ENCODE measurements at regions not wholly inside any gene's neighbourhood (a gene's known extent, or its start where the extent isn't known, plus 50 kb on each side); places are given as distances from the start of the nearest gene placed in this dataset.

GRCh38 chr7:67825356-67825755, 828.7 kb downstream of the TYW1 start:
- no peaks in the 10 kb centered on the region for H3K36me3 ChIP-seq (ENCODE audit: control insufficient read depth, insufficient read depth, low read length)
- H3K9ac ChIP-seq (ENCODE audit: low read length) = no peak overlapping the region
- no peak overlapping the region for H3K56ac ChIP-seq (ENCODE audit: low read length)
- H3K79me1 ChIP-seq (ENCODE audit: low read length) = no peaks in the 10 kb centered on the region
- WGBS (ENCODE audit: extremely low coverage, insufficient coverage, low lambda C conversion rate) = no CpG with 5 or more reads among the region's 1 CpG
- no peaks in the 10 kb centered on the region for H3K27me3 ChIP-seq (ENCODE audit: insufficient read depth, low read length, poor library complexity)
- no peak overlapping the region for H4K5ac ChIP-seq (ENCODE audit: low read length)
- H3K23ac ChIP-seq (ENCODE audit: low read length) = no peak overlapping the region
- H2AK5ac ChIP-seq (ENCODE audit: low read length) = no peak overlapping the region
- no peak overlapping the region for H2BK15ac ChIP-seq (replicated peaks; ENCODE audit: low read depth)
- no peaks in the 10 kb centered on the region for H3K79me2 ChIP-seq (ENCODE audit: control insufficient read depth, insufficient read depth, low read length)
- no peak overlapping the region for H3K4me3 ChIP-seq (ENCODE audit: low read length)
- no peak for DNase-seq
- H4K8ac ChIP-seq (ENCODE audit: low read depth, low read length) = no peak overlapping the region
- no peak overlapping the region for H3K4me2 ChIP-seq (ENCODE audit: low read length)
- no peak overlapping the region for H3K18ac ChIP-seq (ENCODE audit: low read length)
- no peak overlapping the region for H3K27ac ChIP-seq (ENCODE audit: low read depth, low read length)
- H2BK5ac ChIP-seq (ENCODE audit: low read length) = no peak overlapping the region
- no peak overlapping the region for H2BK120ac ChIP-seq (ENCODE audit: low read depth, low read length)
- H3K4ac ChIP-seq (ENCODE audit: low read depth, low read length) = no peak overlapping the region
- H3K4me1 ChIP-seq (ENCODE audit: control insufficient read depth, low read depth, low read length) = no peaks in the 10 kb centered on the region

GRCh38 chr7:67841896-67842295, 845.3 kb downstream of the TYW1 start:
- H3K4me3 ChIP-seq (ENCODE audit: low read length) = no peak overlapping the region
- no peak overlapping the region for H4K5ac ChIP-seq (ENCODE audit: low read length)
- H4K8ac ChIP-seq (ENCODE audit: low read depth, low read length) = no peak overlapping the region
- H3K27me3 ChIP-seq (ENCODE audit: insufficient read depth, low read length, poor library complexity) = no peaks in the 10 kb centered on the region
- no peaks in the 10 kb centered on the region for H3K79me1 ChIP-seq (ENCODE audit: low read length)
- H3K9ac ChIP-seq (ENCODE audit: low read length) = no peak overlapping the region
- H2BK15ac ChIP-seq (replicated peaks; ENCODE audit: low read depth) = no peak overlapping the region
- no peak overlapping the region for H3K4ac ChIP-seq (ENCODE audit: low read depth, low read length)
- no peak overlapping the region for H3K23ac ChIP-seq (ENCODE audit: low read length)
- no peak overlapping the region for H3K27ac ChIP-seq (ENCODE audit: low read depth, low read length)
- H3K36me3 ChIP-seq (ENCODE audit: control insufficient read depth, insufficient read depth, low read length) = no peaks in the 10 kb centered on the region
- H2AK5ac ChIP-seq (ENCODE audit: low read length) = no peak overlapping the region
- no peaks in the 10 kb centered on the region for H3K79me2 ChIP-seq (ENCODE audit: control insufficient read depth, insufficient read depth, low read length)
- peaks cover 4% of the 10 kb centered on the region for H3K4me1 ChIP-seq (ENCODE audit: control insufficient read depth, low read depth, low read length)
- H2BK120ac ChIP-seq (ENCODE audit: low read depth, low read length) = no peak overlapping the region
- H3K18ac ChIP-seq (ENCODE audit: low read length) = no peak overlapping the region
- H3K56ac ChIP-seq (ENCODE audit: low read length) = no peak overlapping the region
- no peak for DNase-seq
- no CpG with 5 or more reads among the region's 4 CpGs for WGBS (ENCODE audit: extremely low coverage, insufficient coverage, low lambda C conversion rate)
- H2BK5ac ChIP-seq (ENCODE audit: low read length) = no peak overlapping the region
- no peak overlapping the region for H3K4me2 ChIP-seq (ENCODE audit: low read length)

GRCh38 chr7:67842571-67842970, 845.9 kb downstream of the TYW1 start:
- H4K5ac ChIP-seq (ENCODE audit: low read length) = no peak overlapping the region
- H4K8ac ChIP-seq (ENCODE audit: low read depth, low read length) = no peak overlapping the region
- no peak overlapping the region for H3K4me3 ChIP-seq (ENCODE audit: low read length)
- no peak overlapping the region for H2BK15ac ChIP-seq (replicated peaks; ENCODE audit: low read depth)
- H3K79me2 ChIP-seq (ENCODE audit: control insufficient read depth, insufficient read depth, low read length) = no peaks in the 10 kb centered on the region
- peaks cover 4% of the 10 kb centered on the region for H3K4me1 ChIP-seq (ENCODE audit: control insufficient read depth, low read depth, low read length)
- no peaks in the 10 kb centered on the region for H3K27me3 ChIP-seq (ENCODE audit: insufficient read depth, low read length, poor library complexity)
- no CpG with 5 or more reads among the region's 4 CpGs for WGBS (ENCODE audit: extremely low coverage, insufficient coverage, low lambda C conversion rate)
- peak overlapping the region; percentile 60 for H3K56ac ChIP-seq (ENCODE audit: low read length)
- no peak overlapping the region for H3K4me2 ChIP-seq (ENCODE audit: low read length)
- H3K4ac ChIP-seq (ENCODE audit: low read depth, low read length) = no peak overlapping the region
- no peak overlapping the region for H3K18ac ChIP-seq (ENCODE audit: low read length)
- no peak overlapping the region for H3K27ac ChIP-seq (ENCODE audit: low read depth, low read length)
- H2BK5ac ChIP-seq (ENCODE audit: low read length) = no peak overlapping the region
- H2BK120ac ChIP-seq (ENCODE audit: low read depth, low read length) = no peak overlapping the region
- H3K36me3 ChIP-seq (ENCODE audit: control insufficient read depth, insufficient read depth, low read length) = no peaks in the 10 kb centered on the region
- no peak overlapping the region for H3K23ac ChIP-seq (ENCODE audit: low read length)
- H3K79me1 ChIP-seq (ENCODE audit: low read length) = no peaks in the 10 kb centered on the region
- no peak overlapping the region for H2AK5ac ChIP-seq (ENCODE audit: low read length)
- H3K9ac ChIP-seq (ENCODE audit: low read length) = no peak overlapping the region
- DNase-seq = no peak

GRCh38 chr7:67843001-67843565, 846.5 kb downstream of the TYW1 start:
- no peaks in the 10 kb centered on the region for H3K79me2 ChIP-seq (ENCODE audit: control insufficient read depth, insufficient read depth, low read length)
- no peak overlapping the region for H3K18ac ChIP-seq (ENCODE audit: low read length)
- H2BK15ac ChIP-seq (replicated peaks; ENCODE audit: low read depth) = no peak overlapping the region
- H2BK120ac ChIP-seq (ENCODE audit: low read depth, low read length) = no peak overlapping the region
- no peak overlapping the region for H3K27ac ChIP-seq (ENCODE audit: low read depth, low read length)
- H3K27me3 ChIP-seq (ENCODE audit: insufficient read depth, low read length, poor library complexity) = no peaks in the 10 kb centered on the region
- H3K23ac ChIP-seq (ENCODE audit: low read length) = no peak overlapping the region
- no peak overlapping the region for H3K9ac ChIP-seq (ENCODE audit: low read length)
- no peak overlapping the region for H3K4me2 ChIP-seq (ENCODE audit: low read length)
- no peak overlapping the region for H4K5ac ChIP-seq (ENCODE audit: low read length)
- H2BK5ac ChIP-seq (ENCODE audit: low read length) = no peak overlapping the region
- DNase-seq = peak; percentile 4
- H3K36me3 ChIP-seq (ENCODE audit: control insufficient read depth, insufficient read depth, low read length) = no peaks in the 10 kb centered on the region
- no peak overlapping the region for H3K4me3 ChIP-seq (ENCODE audit: low read length)
- no peak overlapping the region for H3K4ac ChIP-seq (ENCODE audit: low read depth, low read length)
- H4K8ac ChIP-seq (ENCODE audit: low read depth, low read length) = no peak overlapping the region
- H3K79me1 ChIP-seq (ENCODE audit: low read length) = no peaks in the 10 kb centered on the region
- H3K56ac ChIP-seq (ENCODE audit: low read length) = no peak overlapping the region
- no CpG with 5 or more reads among the region's 6 CpGs for WGBS (ENCODE audit: extremely low coverage, insufficient coverage, low lambda C conversion rate)
- H2AK5ac ChIP-seq (ENCODE audit: low read length) = no peak overlapping the region
- H3K4me1 ChIP-seq (ENCODE audit: control insufficient read depth, low read depth, low read length) = peaks cover 4% of the 10 kb centered on the region

GRCh38 chr7:67843615-67844014, 847.0 kb downstream of the TYW1 start:
- DNase-seq = peak; percentile 62
- Histone ChIP-seq H3K27ac (ENCODE audit: low read depth, low read length) (no peak overlapping the region), H3K4me3 (ENCODE audit: low read length) (no peak overlapping the region), H3K27me3 (ENCODE audit: insufficient read depth, low read length, poor library complexity) (no peaks in the 10 kb centered on the region), H2BK5ac (ENCODE audit: low read length) (no peak overlapping the region), H2AK5ac (ENCODE audit: low read length) (no peak overlapping the region), H3K4me2 (ENCODE audit: low read length) (no peak overlapping the region), H4K5ac (ENCODE audit: low read length) (no peak overlapping the region), H3K23ac (ENCODE audit: low read length) (no peak overlapping the region), H3K18ac (ENCODE audit: low read length) (no peak overlapping the region), H3K79me2 (ENCODE audit: control insufficient read depth, insufficient read depth, low read length) (no peaks in the 10 kb centered on the region), H3K56ac (ENCODE audit: low read length) (no peak overlapping the region), H3K79me1 (ENCODE audit: low read length) (no peaks in the 10 kb centered on the region), H2BK120ac (ENCODE audit: low read depth, low read length) (no peak overlapping the region), H3K4ac (ENCODE audit: low read depth, low read length) (no peak overlapping the region), H2BK15ac (replicated peaks; ENCODE audit: low read depth) (no peak overlapping the region), H4K8ac (ENCODE audit: low read depth, low read length) (no peak overlapping the region), H3K9ac (ENCODE audit: low read length) (no peak overlapping the region), H3K4me1 (ENCODE audit: control insufficient read depth, low read depth, low read length) (peaks cover 4% of the 10 kb centered on the region), H3K36me3 (ENCODE audit: control insufficient read depth, insufficient read depth, low read length) (no peaks in the 10 kb centered on the region)
- WGBS (ENCODE audit: extremely low coverage, insufficient coverage, low lambda C conversion rate) = no CpG with 5 or more reads among the region's 4 CpGs

- WGBS (ENCODE audit: extremely low coverage, insufficient coverage, low lambda C conversion rate) = no CpG with 5 or more reads among the region's 11 CpGs
- Histone ChIP-seq H2BK15ac (replicated peaks; ENCODE audit: low read depth) (no peak overlapping the region), H2AK5ac (ENCODE audit: low read length) (no peak overlapping the region)
Measured at GRCh38 chr7:67847092-67847787, 850.6 kb downstream of the TYW1 start.

More at GRCh38 chr7:67847092-67847787, 850.6 kb downstream of the TYW1 start:
- Histone ChIP-seq H3K4me3 (ENCODE audit: low read length) (no peak overlapping the region), H3K79me1 (ENCODE audit: low read length) (no peaks in the 10 kb centered on the region), H3K18ac (ENCODE audit: low read length) (no peak overlapping the region), H3K27me3 (ENCODE audit: insufficient read depth, low read length, poor library complexity) (no peaks in the 10 kb centered on the region), H2BK5ac (ENCODE audit: low read length) (no peak overlapping the region), H3K27ac (ENCODE audit: low read depth, low read length) (no peak overlapping the region), H4K5ac (ENCODE audit: low read length) (no peak overlapping the region), H2BK120ac (ENCODE audit: low read depth, low read length) (no peak overlapping the region), H3K79me2 (ENCODE audit: control insufficient read depth, insufficient read depth, low read length) (no peaks in the 10 kb centered on the region), H3K4ac (ENCODE audit: low read depth, low read length) (no peak overlapping the region), H3K9ac (ENCODE audit: low read length) (no peak overlapping the region), H3K36me3 (ENCODE audit: control insufficient read depth, insufficient read depth, low read length) (no peaks in the 10 kb centered on the region), H3K4me2 (ENCODE audit: low read length) (no peak overlapping the region), H3K23ac (ENCODE audit: low read length) (no peak overlapping the region), H4K8ac (ENCODE audit: low read depth, low read length) (no peak overlapping the region), H3K56ac (ENCODE audit: low read length) (no peak overlapping the region), H3K4me1 (ENCODE audit: control insufficient read depth, low read depth, low read length) (peaks cover 4% of the 10 kb centered on the region)
- no peak for DNase-seq
